Gastroesophageal sphincter (tissue), 2 donors: ENCODE measurements at regions not wholly inside any gene's neighbourhood (a gene's known extent, or its start where the extent isn't known, plus 50 kb on each side); places are given as distances from the start of the nearest gene placed in this dataset.

ENCODE experiments used
- EP300 ChIP-seq: sonication (generic); formaldehyde crosslinking; IDR thresholded peaks from one replicate; pipeline ENCODE4 v1.6.1; 2017; ENCODE audit warnings: antibody characterized with exemption, mild to moderate bottlenecking
- POLR2A ChIP-seq, 2 donors: fragments of 450-650 bp; IDR thresholded peaks; one replicate each; pipeline ENCODE4 v1.6.1; 2017; ENCODE audit warnings: antibody characterized with exemption in 2 of 2, mild to moderate bottlenecking in 2 of 2, moderate library complexity in 1 of 2

DNA sequence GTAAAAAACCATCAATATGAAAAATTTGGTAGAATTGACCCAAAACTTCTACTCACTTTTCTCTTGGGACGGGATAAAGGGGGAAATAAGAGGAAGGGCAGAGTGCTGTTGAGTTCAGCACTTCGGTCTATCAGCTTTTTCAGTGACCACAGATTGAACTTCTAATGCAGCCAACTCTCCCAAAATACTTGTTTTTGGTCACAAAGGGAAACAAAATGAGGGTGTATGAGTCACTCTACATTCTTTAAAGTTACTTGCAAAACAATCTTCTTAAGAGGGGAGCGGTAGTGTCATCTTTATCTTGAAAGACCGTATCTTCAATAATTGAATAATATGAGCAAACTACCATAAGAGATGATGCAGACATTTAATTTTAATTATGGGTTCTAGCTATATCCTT lies 661.3 kb downstream of the CD109 start:
- TF ChIP-seq EP300 (no peak), POLR2A (IDR thresholded peaks at IDR 0.05) (no peak)
